ENCODE measurements at regions not wholly inside any gene's neighbourhood (a gene's known extent, or its start where the extent isn't known, plus 50 kb on each side); places are given as distances from the start of the nearest gene placed in this dataset.

- Mint-ChIP-seq H3K4me1 (peaks cover 29% of the 10 kb centered on the region), H3K4me3 (peak overlapping the region; percentile 55), H3K27me3 (no peaks in the 10 kb centered on the region), H3K27ac (peak overlapping the region; percentile 23), H3K9me3 (no peaks in the 10 kb centered on the region), H3K36me3 (no peaks in the 10 kb centered on the region)
These were observed 108.7 kb upstream of the ATP6AP2 start for GRCh38 chrX:40471965-40472648.

GRCh38 chrX:40470830-40471429 lies 109.8 kb upstream of the ATP6AP2 start:
- no peaks in the 10 kb centered on the region for H3K9me3 Mint-ChIP-seq
- peaks cover 36% of the 10 kb centered on the region for H3K4me1 Mint-ChIP-seq
- H3K36me3 Mint-ChIP-seq, result no peaks in the 10 kb centered on the region
- H3K27me3 Mint-ChIP-seq, result no peaks in the 10 kb centered on the region
- no peak overlapping the region for H3K4me3 Mint-ChIP-seq
- H3K27ac Mint-ChIP-seq, result no peak overlapping the region

- Mint-ChIP-seq H3K4me1 (peaks cover 46% of the 10 kb centered on the region), H3K27ac (no peak overlapping the region), H3K4me3 (no peak overlapping the region), H3K27me3 (no peaks in the 10 kb centered on the region), H3K9me3 (no peaks in the 10 kb centered on the region), H3K36me3 (no peaks in the 10 kb centered on the region)
These were observed 111.5 kb upstream of the ATP6AP2 start for GRCh38 chrX:40469316-40469715.

GRCh38 chrX:40468033-40468846 lies 112.5 kb upstream of the ATP6AP2 start:
- H3K4me3 Mint-ChIP-seq, result no peak overlapping the region
- H3K4me1 Mint-ChIP-seq, result peaks cover 40% of the 10 kb centered on the region
- no peaks in the 10 kb centered on the region for H3K9me3 Mint-ChIP-seq
- H3K27ac Mint-ChIP-seq, result peak overlapping the region; percentile 53
- no peaks in the 10 kb centered on the region for H3K27me3 Mint-ChIP-seq
- no peaks in the 10 kb centered on the region for H3K36me3 Mint-ChIP-seq

GRCh38 chrX:40467454-40467853 lies 113.3 kb upstream of the ATP6AP2 start:
- no peaks in the 10 kb centered on the region for H3K9me3 Mint-ChIP-seq
- no peak overlapping the region for H3K4me3 Mint-ChIP-seq
- H3K36me3 Mint-ChIP-seq, result no peaks in the 10 kb centered on the region
- peaks cover 37% of the 10 kb centered on the region for H3K4me1 Mint-ChIP-seq
- H3K27me3 Mint-ChIP-seq, result no peaks in the 10 kb centered on the region
- no peak overlapping the region for H3K27ac Mint-ChIP-seq

GRCh38 chrX:40465735-40466551 lies 114.8 kb upstream of the ATP6AP2 start:
- H3K4me3 Mint-ChIP-seq, result no peak overlapping the region
- peak overlapping the region; percentile 9 for H3K27ac Mint-ChIP-seq
- no peaks in the 10 kb centered on the region for H3K27me3 Mint-ChIP-seq
- no peaks in the 10 kb centered on the region for H3K9me3 Mint-ChIP-seq
- peaks cover 29% of the 10 kb centered on the region for H3K4me1 Mint-ChIP-seq
- no peaks in the 10 kb centered on the region for H3K36me3 Mint-ChIP-seq

GRCh38 chrX:40462795-40463194 lies 118.0 kb upstream of the ATP6AP2 start:
- Mint-ChIP-seq H3K9me3 (no peaks in the 10 kb centered on the region), H3K27ac (no peak overlapping the region), H3K4me3 (no peak overlapping the region), H3K36me3 (no peaks in the 10 kb centered on the region), H3K27me3 (no peaks in the 10 kb centered on the region), H3K4me1 (peaks cover 19% of the 10 kb centered on the region)

- no peaks in the 10 kb centered on the region for H3K9me3 Mint-ChIP-seq
- no peak overlapping the region for H3K27ac Mint-ChIP-seq
- peaks cover 9% of the 10 kb centered on the region for H3K4me1 Mint-ChIP-seq
- H3K4me3 Mint-ChIP-seq, result no peak overlapping the region
- H3K36me3 Mint-ChIP-seq, result no peaks in the 10 kb centered on the region
- H3K27me3 Mint-ChIP-seq, result no peaks in the 10 kb centered on the region
These were observed 119.8 kb upstream of the ATP6AP2 start for GRCh38 chrX:40460926-40461325.

- no peak overlapping the region for H3K27ac Mint-ChIP-seq
- H3K27me3 Mint-ChIP-seq, result no peaks in the 10 kb centered on the region
- no peaks in the 10 kb centered on the region for H3K9me3 Mint-ChIP-seq
- no peak overlapping the region for H3K4me3 Mint-ChIP-seq
- H3K36me3 Mint-ChIP-seq, result no peaks in the 10 kb centered on the region
- H3K4me1 Mint-ChIP-seq, result no peaks in the 10 kb centered on the region
These were observed 121.1 kb upstream of the ATP6AP2 start for GRCh38 chrX:40459571-40460158.

GRCh38 chrX:40457406-40457805 lies 123.4 kb upstream of the ATP6AP2 start:
- Mint-ChIP-seq H3K4me3 (no peak overlapping the region), H3K4me1 (no peaks in the 10 kb centered on the region), H3K9me3 (no peaks in the 10 kb centered on the region), H3K27me3 (no peaks in the 10 kb centered on the region), H3K27ac (no peak overlapping the region), H3K36me3 (peaks cover 2% of the 10 kb centered on the region)

GRCh38 chrX:40452031-40452430 lies 128.7 kb upstream of the ATP6AP2 start:
- peaks cover 2% of the 10 kb centered on the region for H3K36me3 Mint-ChIP-seq
- no peaks in the 10 kb centered on the region for H3K4me1 Mint-ChIP-seq
- no peaks in the 10 kb centered on the region for H3K27me3 Mint-ChIP-seq
- H3K27ac Mint-ChIP-seq, result no peak overlapping the region
- H3K4me3 Mint-ChIP-seq, result no peak overlapping the region
- no peaks in the 10 kb centered on the region for H3K9me3 Mint-ChIP-seq

- Mint-ChIP-seq H3K36me3 (peaks cover 2% of the 10 kb centered on the region), H3K27ac (no peak overlapping the region), H3K4me1 (no peaks in the 10 kb centered on the region)
These were observed 130.6 kb upstream of the ATP6AP2 start for GRCh38 chrX:40449956-40450706.

GRCh38 chrX:40449396-40449795 lies 131.4 kb upstream of the ATP6AP2 start:
- Mint-ChIP-seq H3K4me3 (no peak overlapping the region), H3K27ac (no peak overlapping the region), H3K36me3 (peaks cover 2% of the 10 kb centered on the region), H3K27me3 (no peaks in the 10 kb centered on the region), H3K9me3 (no peaks in the 10 kb centered on the region), H3K4me1 (no peaks in the 10 kb centered on the region)

More at GRCh38 chrX:40449956-40450706, 130.6 kb upstream of the ATP6AP2 start:
- H3K9me3 Mint-ChIP-seq, result no peaks in the 10 kb centered on the region
- no peaks in the 10 kb centered on the region for H3K27me3 Mint-ChIP-seq
- H3K4me3 Mint-ChIP-seq, result no peak overlapping the region

GRCh38 chrX:40448793-40449192 lies 132.0 kb upstream of the ATP6AP2 start:
- no peaks in the 10 kb centered on the region for H3K27me3 Mint-ChIP-seq
- H3K9me3 Mint-ChIP-seq, result no peaks in the 10 kb centered on the region
- no peak overlapping the region for H3K27ac Mint-ChIP-seq
- H3K4me1 Mint-ChIP-seq, result no peaks in the 10 kb centered on the region
- H3K36me3 Mint-ChIP-seq, result peaks cover under 1% of the 10 kb centered on the region
- no peak overlapping the region for H3K4me3 Mint-ChIP-seq
